Fibroblast of villous mesenchyme (primary cell): ENCODE measurements at regions not wholly inside any gene's neighbourhood (a gene's known extent, or its start where the extent isn't known, plus 50 kb on each side); places are given as distances from the start of the nearest gene placed in this dataset.

Experiments used
- DNase-seq: peaks from one replicate; pipeline ENCODE4 v3.0.0-alpha.2; 2010; ENCODE audit warnings: low read depth
- H3K4me3 ChIP-seq: 2 replicates; pipeline ENCODE4 v1.5.1; 2011; ENCODE audit warnings: low read depth, mild to moderate bottlenecking, low read length
- TF ChIP-seq, protein P1 (sequence below): IDR thresholded peaks from 2 replicates; pipeline ENCODE4 v1.5.1; 2012; ENCODE audit warnings: low read depth, mild to moderate bottlenecking, low read length; ENCODE audit not compliant: insufficient read depth

GRCh38 chr2:215745331-215745730 lies 268.0 kb downstream of the MREG start:
- TF ChIP-seq, protein P1, sequence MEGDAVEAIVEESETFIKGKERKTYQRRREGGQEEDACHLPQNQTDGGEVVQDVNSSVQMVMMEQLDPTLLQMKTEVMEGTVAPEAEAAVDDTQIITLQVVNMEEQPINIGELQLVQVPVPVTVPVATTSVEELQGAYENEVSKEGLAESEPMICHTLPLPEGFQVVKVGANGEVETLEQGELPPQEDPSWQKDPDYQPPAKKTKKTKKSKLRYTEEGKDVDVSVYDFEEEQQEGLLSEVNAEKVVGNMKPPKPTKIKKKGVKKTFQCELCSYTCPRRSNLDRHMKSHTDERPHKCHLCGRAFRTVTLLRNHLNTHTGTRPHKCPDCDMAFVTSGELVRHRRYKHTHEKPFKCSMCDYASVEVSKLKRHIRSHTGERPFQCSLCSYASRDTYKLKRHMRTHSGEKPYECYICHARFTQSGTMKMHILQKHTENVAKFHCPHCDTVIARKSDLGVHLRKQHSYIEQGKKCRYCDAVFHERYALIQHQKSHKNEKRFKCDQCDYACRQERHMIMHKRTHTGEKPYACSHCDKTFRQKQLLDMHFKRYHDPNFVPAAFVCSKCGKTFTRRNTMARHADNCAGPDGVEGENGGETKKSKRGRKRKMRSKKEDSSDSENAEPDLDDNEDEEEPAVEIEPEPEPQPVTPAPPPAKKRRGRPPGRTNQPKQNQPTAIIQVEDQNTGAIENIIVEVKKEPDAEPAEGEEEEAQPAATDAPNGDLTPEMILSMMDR = no peak
- no peak for DNase-seq
- no peak overlapping the region for H3K4me3 ChIP-seq

- DNase-seq = no peak
- TF ChIP-seq, protein P1 = no peak
- H3K4me3 ChIP-seq = no peak overlapping the region
Observed at GRCh38 chr2:215744514-215744913, 268.8 kb downstream of the MREG start.

DNA sequence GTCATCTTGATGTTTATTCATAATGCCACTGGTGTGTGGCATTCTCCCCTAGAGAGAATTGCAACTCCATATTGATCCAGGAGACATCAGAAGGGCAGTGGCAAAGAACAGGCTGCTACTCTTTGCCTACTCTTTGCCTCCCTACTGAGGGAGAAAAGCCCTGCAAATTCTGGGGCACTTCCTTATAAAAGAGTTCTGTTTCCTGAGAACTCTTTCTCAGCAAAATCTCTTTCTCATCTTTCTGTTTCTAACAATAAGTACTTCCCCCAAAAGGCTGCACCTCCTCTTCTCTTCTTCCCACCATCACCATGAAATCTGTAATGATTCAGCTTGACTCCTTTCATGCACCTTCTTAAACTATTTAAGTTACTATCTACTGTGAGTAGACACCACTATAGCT lies 270.3 kb downstream of the MREG start:
- TF ChIP-seq, protein P1 = no peak
- no peak for DNase-seq

GRCh38 chr2:215742021-215742420 lies 271.3 kb downstream of the MREG start:
- TF ChIP-seq, protein P1 = no peak
- H3K4me3 ChIP-seq = no peak overlapping the region
- DNase-seq = no peak

More for the DNA sequence above, 270.3 kb downstream of the MREG start:
- no peak overlapping the region for H3K4me3 ChIP-seq

DNA sequence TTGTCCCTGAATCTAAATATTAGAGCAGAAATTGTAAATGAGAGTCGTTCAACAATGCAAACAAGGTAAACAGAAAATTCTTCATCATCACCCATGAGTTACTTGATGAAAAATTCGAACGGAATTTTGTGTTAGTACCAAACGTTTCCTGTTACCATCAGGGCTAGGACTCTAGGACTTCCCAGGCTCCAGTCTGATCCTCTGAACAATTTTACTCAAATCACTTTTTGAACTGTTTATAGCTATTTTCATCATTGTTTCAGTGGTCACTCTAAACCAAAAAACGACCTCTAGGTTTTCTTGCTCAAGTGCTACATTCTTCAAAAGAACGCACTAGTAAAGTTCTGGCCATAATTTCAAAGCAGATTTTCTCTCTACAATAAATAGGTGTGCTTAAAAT lies 273.3 kb downstream of the MREG start:
- no peak for DNase-seq
- TF ChIP-seq, protein P1 = no peak

GRCh38 chr2:215738351-215738750 lies 275.0 kb downstream of the MREG start:
- no peak overlapping the region for H3K4me3 ChIP-seq
- no peak for DNase-seq
- TF ChIP-seq, protein P1 = no peak

More for the DNA sequence above, 273.3 kb downstream of the MREG start:
- no peak overlapping the region for H3K4me3 ChIP-seq

DNA sequence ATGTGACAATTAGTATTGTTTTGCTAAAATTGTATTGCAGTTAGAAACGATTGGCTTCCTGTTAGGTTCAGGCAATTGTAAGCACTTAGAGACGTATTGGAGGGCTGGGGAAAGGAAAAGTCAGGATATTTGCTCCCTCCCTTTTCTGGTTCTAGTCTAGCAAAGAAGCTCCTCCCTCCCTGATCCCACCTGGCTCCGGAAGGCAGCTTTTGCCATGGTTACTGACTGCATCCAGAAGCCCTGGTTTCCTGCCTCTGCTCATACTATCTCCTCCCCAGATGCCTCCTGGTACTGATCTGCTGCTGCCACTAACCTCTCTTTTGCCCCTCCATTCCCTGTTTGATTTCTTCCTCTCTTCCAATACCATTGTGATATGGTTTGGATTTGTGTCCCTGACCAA lies 275.9 kb downstream of the MREG start:
- TF ChIP-seq, protein P1 = no peak
- no peak overlapping the region for H3K4me3 ChIP-seq
- DNase-seq = no peak
